NCI-H187 (cell line): ENCODE measurements at regions not wholly inside any gene's neighbourhood (a gene's known extent, or its start where the extent isn't known, plus 50 kb on each side); places are given as distances from the start of the nearest gene placed in this dataset.
A peak's percentile ranks its signal among the peaks of the same experiment; 100 is the strongest.

Source experiments
- DNase-seq, 2 experiments: peaks; one replicate each; lab custom pipeline; 2025; lab: John Stamatoyannopoulos, UW

- no peak for DNase-seq
These were observed 161.3 kb downstream of the HAUS1 start for GRCh38 chr18:46265196-46266156.

GRCh38 chr18:46266473-46266872 is 162.3 kb downstream of the HAUS1 start:
- no peak for DNase-seq

- DNase-seq: no peak
These were observed 164.5 kb downstream of the HAUS1 start for GRCh38 chr18:46268671-46269070.

- no peak for DNase-seq
These were observed 165.1 kb downstream of the HAUS1 start for GRCh38 chr18:46269275-46269674.

- DNase-seq: no peak
These were observed 167.3 kb downstream of the HAUS1 start for GRCh38 chr18:46271488-46271887.

GRCh38 chr18:46273861-46274260 is 169.7 kb downstream of the HAUS1 start:
- no peak for DNase-seq

GRCh38 chr18:46274266-46274665 is 170.1 kb downstream of the HAUS1 start:
- no peak for DNase-seq

GRCh38 chr18:46275370-46275769 is 171.2 kb downstream of the HAUS1 start:
- no peak for DNase-seq

GRCh38 chr18:46276748-46277147 is 172.6 kb downstream of the HAUS1 start:
- no peak for DNase-seq

- DNase-seq: no peak
These were observed 174.6 kb downstream of the HAUS1 start for GRCh38 chr18:46278481-46279465.

GRCh38 chr18:46279673-46280072 is 175.5 kb downstream of the HAUS1 start:
- no peak for DNase-seq

GRCh38 chr18:46281185-46282176 is 177.3 kb downstream of the HAUS1 start:
- DNase-seq: peak; percentile 7 to 34

GRCh38 chr18:46282177-46282570 is 178.0 kb downstream of the HAUS1 start:
- no peak for DNase-seq

- no peak for DNase-seq
These were observed 178.5 kb downstream of the HAUS1 start for GRCh38 chr18:46282646-46283045.

GRCh38 chr18:46283268-46283667 is 179.1 kb downstream of the HAUS1 start:
- DNase-seq: no peak

GRCh38 chr18:46283895-46284295 is 179.7 kb downstream of the HAUS1 start:
- DNase-seq: no peak

- DNase-seq: no peak
These were observed 185.3 kb downstream of the HAUS1 start for GRCh38 chr18:46289463-46289862.

GRCh38 chr18:46289931-46290330 is 185.7 kb downstream of the HAUS1 start:
- DNase-seq: no peak

GRCh38 chr18:46290440-46291020 is 186.3 kb downstream of the HAUS1 start:
- DNase-seq: no peak

GRCh38 chr18:46291149-46291548 is 187.0 kb downstream of the HAUS1 start:
- no peak for DNase-seq

GRCh38 chr18:46293742-46294181 is 189.6 kb downstream of the HAUS1 start:
- no peak for DNase-seq
